ENCODE measurements at regions not wholly inside any gene's neighbourhood (a gene's known extent, or its start where the extent isn't known, plus 50 kb on each side); places are given as distances from the start of the nearest gene placed in this dataset.

- Histone ChIP-seq H3K27me3 (ENCODE audit: low read depth, low read length) (peaks cover 18% of the 10 kb centered on the region), H3K79me2 (ENCODE audit: low read length) (no peaks in the 10 kb centered on the region), H3K4me3 (ENCODE audit: low read length) (no peak overlapping the region), H4K20me1 (ENCODE audit: insufficient read depth, low read length) (no peaks in the 10 kb centered on the region), H3K27ac (ENCODE audit: low read length) (no peak overlapping the region), H3K4me1 (ENCODE audit: low read length) (no peaks in the 10 kb centered on the region), H3K9me3 (ENCODE audit: insufficient read depth, low read length) (no peaks in the 10 kb centered on the region), H2AFZ (ENCODE audit: low read depth, low read length) (no peak overlapping the region), H3K4me2 (ENCODE audit: low read length) (no peak overlapping the region), H3K36me3 (replicated peaks; ENCODE audit: low read depth, low read length) (no peaks in the 10 kb centered on the region), H3K9ac (ENCODE audit: low read length) (no peak overlapping the region)
- TF ChIP-seq EZH2phosphoT487 (IDR thresholded peaks at IDR 0.05; ENCODE audit: low read depth), result no peak
- TF ChIP-seq, protein P1, sequence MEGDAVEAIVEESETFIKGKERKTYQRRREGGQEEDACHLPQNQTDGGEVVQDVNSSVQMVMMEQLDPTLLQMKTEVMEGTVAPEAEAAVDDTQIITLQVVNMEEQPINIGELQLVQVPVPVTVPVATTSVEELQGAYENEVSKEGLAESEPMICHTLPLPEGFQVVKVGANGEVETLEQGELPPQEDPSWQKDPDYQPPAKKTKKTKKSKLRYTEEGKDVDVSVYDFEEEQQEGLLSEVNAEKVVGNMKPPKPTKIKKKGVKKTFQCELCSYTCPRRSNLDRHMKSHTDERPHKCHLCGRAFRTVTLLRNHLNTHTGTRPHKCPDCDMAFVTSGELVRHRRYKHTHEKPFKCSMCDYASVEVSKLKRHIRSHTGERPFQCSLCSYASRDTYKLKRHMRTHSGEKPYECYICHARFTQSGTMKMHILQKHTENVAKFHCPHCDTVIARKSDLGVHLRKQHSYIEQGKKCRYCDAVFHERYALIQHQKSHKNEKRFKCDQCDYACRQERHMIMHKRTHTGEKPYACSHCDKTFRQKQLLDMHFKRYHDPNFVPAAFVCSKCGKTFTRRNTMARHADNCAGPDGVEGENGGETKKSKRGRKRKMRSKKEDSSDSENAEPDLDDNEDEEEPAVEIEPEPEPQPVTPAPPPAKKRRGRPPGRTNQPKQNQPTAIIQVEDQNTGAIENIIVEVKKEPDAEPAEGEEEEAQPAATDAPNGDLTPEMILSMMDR (IDR thresholded peaks at IDR 0.05; ENCODE audit: low read depth, low read length), result no peak
Measured at GRCh38 chr9:120098584-120098983, 481.4 kb downstream of the CDK5RAP2 start.

DNA sequence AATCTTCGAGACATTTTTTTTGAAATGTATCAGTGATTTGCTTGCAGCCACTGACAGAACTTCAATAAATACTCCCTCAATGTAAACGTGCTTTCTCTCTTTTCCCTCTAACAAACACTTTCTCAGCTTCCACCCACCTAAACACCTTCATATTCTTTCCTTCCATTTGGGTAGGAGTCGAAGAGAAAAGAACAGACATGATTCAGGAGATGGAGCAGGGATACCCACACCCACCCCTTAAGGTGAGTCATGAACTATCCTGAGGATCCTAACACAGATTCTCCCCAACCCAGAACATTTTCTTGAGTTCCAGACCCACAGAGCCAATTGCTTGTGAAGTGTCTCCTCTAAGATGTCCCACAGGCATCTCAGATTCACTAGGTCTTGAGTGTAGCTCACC lies 488.8 kb downstream of the CDK5RAP2 start:
- Histone ChIP-seq H3K36me3 (replicated peaks; ENCODE audit: low read depth, low read length) (no peaks in the 10 kb centered on the region), H2AFZ (ENCODE audit: low read depth, low read length) (no peak overlapping the region), H3K79me2 (ENCODE audit: low read length) (no peaks in the 10 kb centered on the region), H3K9me3 (ENCODE audit: insufficient read depth, low read length) (no peaks in the 10 kb centered on the region), H3K27ac (ENCODE audit: low read length) (no peak overlapping the region), H3K4me2 (ENCODE audit: low read length) (no peak overlapping the region), H4K20me1 (ENCODE audit: insufficient read depth, low read length) (no peaks in the 10 kb centered on the region), H3K27me3 (ENCODE audit: low read depth, low read length) (peaks cover 14% of the 10 kb centered on the region; the same call in 1 of the 2 replicates), H3K9ac (ENCODE audit: low read length) (no peak overlapping the region), H3K4me3 (ENCODE audit: low read length) (no peak overlapping the region), H3K4me1 (ENCODE audit: low read length) (no peaks in the 10 kb centered on the region)
- TF ChIP-seq, protein P1 (IDR thresholded peaks at IDR 0.05; ENCODE audit: low read depth, low read length), result no peak
- TF ChIP-seq EZH2phosphoT487 (IDR thresholded peaks at IDR 0.05; ENCODE audit: low read depth), result no peak

- no peaks in the 10 kb centered on the region for H3K79me2 ChIP-seq (ENCODE audit: low read length)
- no peak overlapping the region for H2AFZ ChIP-seq (ENCODE audit: low read depth, low read length)
- H3K4me3 ChIP-seq (ENCODE audit: low read length), result no peak overlapping the region
- no peak overlapping the region for H3K27ac ChIP-seq (ENCODE audit: low read length)
- no peak overlapping the region for H3K4me2 ChIP-seq (ENCODE audit: low read length)
- no peaks in the 10 kb centered on the region for H3K9me3 ChIP-seq (ENCODE audit: insufficient read depth, low read length)
- no peaks in the 10 kb centered on the region for H3K36me3 ChIP-seq (replicated peaks; ENCODE audit: low read depth, low read length)
- TF ChIP-seq, protein P1 (IDR thresholded peaks at IDR 0.05; ENCODE audit: low read depth, low read length), result no peak
- no peak for TF ChIP-seq EZH2phosphoT487 (IDR thresholded peaks at IDR 0.05; ENCODE audit: low read depth)
- H4K20me1 ChIP-seq (ENCODE audit: insufficient read depth, low read length), result no peaks in the 10 kb centered on the region
- H3K9ac ChIP-seq (ENCODE audit: low read length), result no peak overlapping the region
- H3K27me3 ChIP-seq (ENCODE audit: low read depth, low read length), result no peaks in the 10 kb centered on the region
- H3K4me1 ChIP-seq (ENCODE audit: low read length), result no peaks in the 10 kb centered on the region
Measured at GRCh38 chr9:120080849-120081248, 499.1 kb downstream of the CDK5RAP2 start.

- Histone ChIP-seq H3K4me3 (ENCODE audit: low read length) (no peak overlapping the region), H4K20me1 (ENCODE audit: insufficient read depth, low read length) (no peaks in the 10 kb centered on the region), H3K9me3 (ENCODE audit: insufficient read depth, low read length) (no peaks in the 10 kb centered on the region), H3K36me3 (replicated peaks; ENCODE audit: low read depth, low read length) (no peaks in the 10 kb centered on the region), H3K4me2 (ENCODE audit: low read length) (no peak overlapping the region), H3K27me3 (ENCODE audit: low read depth, low read length) (0 out of 2 replicates have a peak, but pooled peaks cover 4% of the 10 kb centered on the region), H2AFZ (ENCODE audit: low read depth, low read length) (no peak overlapping the region), H3K4me1 (ENCODE audit: low read length) (no peaks in the 10 kb centered on the region), H3K27ac (ENCODE audit: low read length) (no peak overlapping the region), H3K79me2 (ENCODE audit: low read length) (no peaks in the 10 kb centered on the region), H3K9ac (ENCODE audit: low read length) (no peak overlapping the region)
- no peak for TF ChIP-seq EZH2phosphoT487 (IDR thresholded peaks at IDR 0.05; ENCODE audit: low read depth)
- TF ChIP-seq, protein P1 (IDR thresholded peaks at IDR 0.05; ENCODE audit: low read depth, low read length), result no peak
Measured at GRCh38 chr9:120078112-120078511, 501.9 kb downstream of the CDK5RAP2 start.

Data from OCI-LY3 (cell line).